ENCODE measurements at regions not wholly inside any gene's neighbourhood (a gene's known extent, or its start where the extent isn't known, plus 50 kb on each side); places are given as distances from the start of the nearest gene placed in this dataset.

DNA sequence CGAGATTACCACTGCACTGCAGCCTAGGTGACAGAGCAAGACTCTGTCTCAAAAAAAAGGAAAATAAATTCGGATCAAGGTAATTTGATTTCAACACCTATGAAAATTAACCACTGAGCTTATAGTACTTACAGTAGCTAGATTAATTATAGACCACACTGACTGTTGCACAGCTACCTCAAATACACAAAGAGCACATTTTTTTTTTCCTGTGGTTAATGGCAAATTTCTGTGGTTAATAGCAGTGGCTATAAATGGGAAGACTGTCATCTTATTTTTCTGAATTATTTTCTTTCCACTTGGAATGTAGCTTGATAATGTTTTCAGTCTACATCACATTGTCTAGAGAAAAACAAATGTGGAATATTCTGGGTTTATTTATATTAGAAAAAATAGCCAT is 1661.6 kb upstream of the PCDH7 start:
- TF ChIP-seq, protein P1, sequence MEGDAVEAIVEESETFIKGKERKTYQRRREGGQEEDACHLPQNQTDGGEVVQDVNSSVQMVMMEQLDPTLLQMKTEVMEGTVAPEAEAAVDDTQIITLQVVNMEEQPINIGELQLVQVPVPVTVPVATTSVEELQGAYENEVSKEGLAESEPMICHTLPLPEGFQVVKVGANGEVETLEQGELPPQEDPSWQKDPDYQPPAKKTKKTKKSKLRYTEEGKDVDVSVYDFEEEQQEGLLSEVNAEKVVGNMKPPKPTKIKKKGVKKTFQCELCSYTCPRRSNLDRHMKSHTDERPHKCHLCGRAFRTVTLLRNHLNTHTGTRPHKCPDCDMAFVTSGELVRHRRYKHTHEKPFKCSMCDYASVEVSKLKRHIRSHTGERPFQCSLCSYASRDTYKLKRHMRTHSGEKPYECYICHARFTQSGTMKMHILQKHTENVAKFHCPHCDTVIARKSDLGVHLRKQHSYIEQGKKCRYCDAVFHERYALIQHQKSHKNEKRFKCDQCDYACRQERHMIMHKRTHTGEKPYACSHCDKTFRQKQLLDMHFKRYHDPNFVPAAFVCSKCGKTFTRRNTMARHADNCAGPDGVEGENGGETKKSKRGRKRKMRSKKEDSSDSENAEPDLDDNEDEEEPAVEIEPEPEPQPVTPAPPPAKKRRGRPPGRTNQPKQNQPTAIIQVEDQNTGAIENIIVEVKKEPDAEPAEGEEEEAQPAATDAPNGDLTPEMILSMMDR (IDR thresholded peaks at IDR 0.05; ENCODE audit: insufficient read depth, low read length, poor library complexity, severe bottlenecking) = no peak
- no peaks in the 10 kb centered on the region for H3K36me3 ChIP-seq (ENCODE audit: control insufficient read depth, insufficient read depth, low read length)

DNA sequence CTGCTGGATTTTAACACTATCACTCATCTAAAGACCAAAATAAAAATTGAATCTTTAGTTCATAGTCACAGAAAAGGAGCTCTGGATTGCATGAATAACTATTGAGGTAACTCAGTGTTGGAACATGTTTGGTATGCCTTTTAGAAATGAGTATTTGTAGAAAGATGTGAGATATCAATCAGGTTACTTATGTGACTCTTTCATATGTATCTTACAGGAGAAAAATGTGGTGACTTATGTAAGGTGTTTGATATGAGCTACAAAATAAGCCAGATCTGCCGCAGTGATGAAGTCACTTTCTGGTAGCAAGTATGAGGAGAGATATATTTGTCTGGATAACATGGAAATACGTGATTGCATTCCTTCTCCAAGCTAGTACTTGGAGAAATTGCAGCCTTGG is 1653.3 kb upstream of the PCDH7 start:
- H3K36me3 ChIP-seq (ENCODE audit: control insufficient read depth, insufficient read depth, low read length) = no peaks in the 10 kb centered on the region
- H3K27me3 ChIP-seq (replicated peaks; ENCODE audit: control insufficient read depth, insufficient read depth, low read length) = no peaks in the 10 kb centered on the region
- no peak overlapping the region for H3K4me3 ChIP-seq (replicated peaks; ENCODE audit: low read depth, low read length)
- no peak for DNase-seq (ENCODE audit: extremely low read depth, insufficient read length)
- TF ChIP-seq, protein P1 (IDR thresholded peaks at IDR 0.05; ENCODE audit: insufficient read depth, low read length, poor library complexity, severe bottlenecking) = no peak

More for the DNA sequence above, 1661.6 kb upstream of the PCDH7 start:
- Histone ChIP-seq H3K27me3 (replicated peaks; ENCODE audit: control insufficient read depth, insufficient read depth, low read length) (no peaks in the 10 kb centered on the region), H3K4me3 (replicated peaks; ENCODE audit: low read depth, low read length) (no peak overlapping the region)
- no peak for DNase-seq (ENCODE audit: extremely low read depth, insufficient read length)

DNA sequence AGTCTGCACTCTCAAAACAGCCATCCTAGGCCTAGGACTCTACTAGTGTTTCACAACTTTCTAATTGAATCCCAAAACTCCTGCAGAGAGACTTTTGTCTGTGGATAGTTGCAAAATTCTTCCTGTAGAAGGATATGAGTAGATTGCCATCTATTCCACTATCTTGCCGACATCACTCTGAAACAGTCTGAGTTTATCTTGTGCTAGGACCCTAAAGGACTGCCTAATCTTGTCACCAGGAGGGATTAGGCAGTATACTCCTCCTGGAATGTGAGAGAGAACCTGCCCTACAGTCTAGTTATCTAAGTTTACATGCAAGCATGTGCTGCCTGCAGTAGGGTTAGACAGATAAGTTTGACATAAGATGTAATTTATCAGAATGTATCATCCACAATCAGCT is 1646.6 kb upstream of the PCDH7 start:
- Histone ChIP-seq H3K4me3 (replicated peaks; ENCODE audit: low read depth, low read length) (no peak overlapping the region), H3K36me3 (ENCODE audit: control insufficient read depth, insufficient read depth, low read length) (no peaks in the 10 kb centered on the region), H3K27me3 (replicated peaks; ENCODE audit: control insufficient read depth, insufficient read depth, low read length) (no peaks in the 10 kb centered on the region)
- DNase-seq (ENCODE audit: extremely low read depth, insufficient read length) = no peak
- TF ChIP-seq, protein P1 (IDR thresholded peaks at IDR 0.05; ENCODE audit: insufficient read depth, low read length, poor library complexity, severe bottlenecking) = no peak

DNA sequence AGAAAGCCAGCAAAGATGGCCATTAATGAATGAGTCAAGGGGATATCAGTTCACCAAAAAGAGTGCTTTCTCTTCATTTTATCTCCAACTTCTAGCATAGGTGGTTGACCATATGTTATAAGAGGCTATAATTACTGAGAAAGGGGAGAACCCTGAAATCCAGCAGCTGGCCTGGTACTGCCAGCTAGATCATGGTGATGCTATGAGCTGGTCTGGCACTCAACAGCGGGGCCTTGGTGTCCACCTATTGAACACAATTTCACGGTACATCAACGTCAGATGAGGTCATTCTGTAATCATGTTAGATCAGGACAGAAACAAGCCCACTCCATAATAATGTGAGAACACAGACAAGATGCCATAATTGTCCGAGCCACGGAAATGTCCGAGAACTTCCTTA is 1644.8 kb upstream of the PCDH7 start:
- no peaks in the 10 kb centered on the region for H3K36me3 ChIP-seq (ENCODE audit: control insufficient read depth, insufficient read depth, low read length)
- no peaks in the 10 kb centered on the region for H3K27me3 ChIP-seq (replicated peaks; ENCODE audit: control insufficient read depth, insufficient read depth, low read length)
- no peak for DNase-seq (ENCODE audit: extremely low read depth, insufficient read length)
- TF ChIP-seq, protein P1 (IDR thresholded peaks at IDR 0.05; ENCODE audit: insufficient read depth, low read length, poor library complexity, severe bottlenecking) = no peak
- no peak overlapping the region for H3K4me3 ChIP-seq (replicated peaks; ENCODE audit: low read depth, low read length)

DNA sequence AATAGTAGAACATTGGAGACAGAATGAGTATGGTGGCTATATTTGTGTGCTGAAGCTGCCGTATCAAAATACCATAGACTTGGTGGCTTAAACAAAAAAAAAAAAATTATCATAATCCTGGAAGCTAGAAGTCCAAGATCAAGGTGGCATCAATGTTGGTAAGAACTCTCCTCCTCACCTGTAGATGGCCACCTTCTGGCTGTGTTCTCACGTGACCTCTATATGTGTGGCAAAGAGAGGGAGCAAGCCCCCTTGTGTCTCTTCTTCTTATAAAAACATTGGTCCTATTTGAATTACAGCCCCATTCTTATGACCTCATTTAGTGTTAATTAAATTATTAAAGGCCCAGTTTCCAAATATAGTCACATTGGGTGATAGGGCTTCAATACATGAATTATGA is 1640.9 kb upstream of the PCDH7 start:
- Histone ChIP-seq H3K36me3 (ENCODE audit: control insufficient read depth, insufficient read depth, low read length) (no peaks in the 10 kb centered on the region), H3K27me3 (replicated peaks; ENCODE audit: control insufficient read depth, insufficient read depth, low read length) (no peaks in the 10 kb centered on the region), H3K4me3 (replicated peaks; ENCODE audit: low read depth, low read length) (no peak overlapping the region)
- no peak for DNase-seq (ENCODE audit: extremely low read depth, insufficient read length)
- TF ChIP-seq, protein P1 (IDR thresholded peaks at IDR 0.05; ENCODE audit: insufficient read depth, low read length, poor library complexity, severe bottlenecking) = no peak

DNA sequence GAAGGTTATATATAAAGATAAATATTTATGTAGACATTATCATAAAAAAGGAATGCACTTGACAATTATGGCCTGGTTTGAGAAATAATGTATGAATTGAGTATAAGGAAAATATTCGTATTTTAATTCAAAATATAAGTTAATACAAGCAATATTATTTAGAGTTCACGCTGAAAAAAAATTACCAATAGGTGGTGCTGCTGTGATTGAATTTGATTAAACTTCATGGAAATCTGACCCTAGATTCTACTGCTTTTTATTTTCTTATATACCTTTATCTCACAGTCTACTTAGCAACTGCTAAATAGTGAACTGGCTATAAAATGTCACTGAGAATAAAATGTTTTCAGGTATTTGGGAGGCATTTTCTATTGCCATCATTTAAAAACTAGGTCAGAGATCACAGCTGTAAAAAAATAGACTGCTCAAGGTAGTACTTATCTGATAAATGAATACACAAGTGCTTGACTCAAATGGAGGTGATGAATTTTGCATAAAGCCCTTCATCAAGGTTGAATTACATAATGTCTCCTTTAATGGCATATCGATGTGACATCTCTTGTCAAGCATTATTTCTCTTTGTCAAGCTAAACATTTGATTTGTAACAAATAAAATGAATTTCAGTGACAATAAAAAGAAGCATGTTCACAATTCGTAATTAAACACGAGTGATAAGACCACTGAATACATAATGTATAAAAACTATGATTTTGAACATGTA is 1638.8 kb upstream of the PCDH7 start:
- TF ChIP-seq, protein P1 (IDR thresholded peaks at IDR 0.05; ENCODE audit: insufficient read depth, low read length, poor library complexity, severe bottlenecking) = no peak
- no peak for DNase-seq (ENCODE audit: extremely low read depth, insufficient read length)
- no peak overlapping the region for H3K4me3 ChIP-seq (replicated peaks; ENCODE audit: low read depth, low read length)
- H3K27me3 ChIP-seq (replicated peaks; ENCODE audit: control insufficient read depth, insufficient read depth, low read length) = no peaks in the 10 kb centered on the region
- no peaks in the 10 kb centered on the region for H3K36me3 ChIP-seq (ENCODE audit: control insufficient read depth, insufficient read depth, low read length)
